Vagina (tissue), 2 donors: ENCODE measurements at regions not wholly inside any gene's neighbourhood (a gene's known extent, or its start where the extent isn't known, plus 50 kb on each side); places are given as distances from the start of the nearest gene placed in this dataset.

Source experiments
- DNase-seq, 2 donors: peaks; one replicate each; pipeline ENCODE4 v3.0.0-alpha.2; 2017; ENCODE audit errors: extremely low spot score in 2 of 2
- H3K27ac ChIP-seq: fragments of 200-600 bp; sonication (generic); one replicate; pipeline ENCODE4 v1.5.1; 2019
- H3K27me3 ChIP-seq: fragments of 200-600 bp; sonication (generic); one replicate; pipeline ENCODE4 v1.5.1; 2019
- H3K36me3 ChIP-seq, 2 donors: fragments of 200-600 bp; sonication (generic); one replicate each; pipeline ENCODE4 v1.5.1; 2017 to 2019
- H3K4me1 ChIP-seq: fragments of 200-600 bp; sonication (generic); one replicate; pipeline ENCODE4 v1.5.1; 2019
- H3K4me3 ChIP-seq, 2 donors: fragments of 200-600 bp; sonication (generic); 1 replicate in 1 of 2; 2 replicates in 1 of 2; pipeline ENCODE4 v1.5.1; 2016 to 2019
- H3K9me3 ChIP-seq: fragments of 200-600 bp; sonication (generic); one replicate; pipeline ENCODE4 v1.5.1; 2019
- POLR2A ChIP-seq, 2 donors: fragments of 450-650 bp; IDR thresholded peaks; one replicate each; pipeline ENCODE4 v1.6.1; 2017; ENCODE audit warnings: antibody characterized with exemption in 2 of 2, mild to moderate bottlenecking in 2 of 2, moderate library complexity in 2 of 2
- POLR2AphosphoS5 ChIP-seq, 2 donors: sonication (generic); formaldehyde crosslinking; IDR thresholded peaks; one replicate each; pipeline ENCODE4 v1.9.0; 2017; ENCODE audit warnings: antibody characterized with exemption in 2 of 2, mild to moderate bottlenecking in 2 of 2, low read depth in 1 of 2; ENCODE audit not compliant: insufficient read depth in 1 of 2
- intact Hi-C: fragments of 100-400 bp; cut with DNase I; formaldehyde crosslinking; loops from one replicate; pipeline ENCODE4 v1.15.1; 2023
- TF ChIP-seq, protein P1 (sequence below), 3 experiments: fragments of 450-650 bp in 2 of 3; fragments of 200-600 bp in 1 of 3; sonication (generic) in 1 of 3; IDR thresholded peaks; one replicate each; pipeline ENCODE4 v1.5.1; 2017 to 2019; ENCODE audit warnings: antibody characterized with exemption in 3 of 3, mild to moderate bottlenecking in 2 of 3, moderate library complexity in 2 of 3

DNA sequence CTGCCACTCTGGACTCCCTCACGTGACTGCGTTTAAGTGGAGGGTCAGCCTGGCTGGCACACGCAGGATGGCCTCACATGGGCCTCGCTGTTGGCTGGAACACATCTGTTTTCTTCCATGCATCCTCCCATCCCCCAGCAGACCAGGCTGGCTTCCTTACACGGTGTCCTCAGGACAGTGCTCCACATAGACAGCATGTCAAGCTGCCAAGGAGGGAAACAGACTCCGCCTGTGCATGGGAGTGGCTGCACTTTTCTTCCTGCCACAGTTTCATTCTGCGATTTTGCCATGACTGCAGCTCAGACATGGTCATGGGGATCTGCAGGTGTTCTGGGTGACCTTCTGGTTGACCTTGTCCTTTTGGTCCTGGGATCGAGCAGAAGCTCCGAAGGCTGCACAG, 344.2 kb downstream of the SHANK2 start:
- Histone ChIP-seq H3K4me3 (no peak overlapping the region), H3K36me3 (no peaks in the 10 kb centered on the region), H3K9me3 (no peaks in the 10 kb centered on the region), H3K27me3 (no peaks in the 10 kb centered on the region), H3K27ac (no peak overlapping the region), H3K4me1 (no peaks in the 10 kb centered on the region)
- DNase-seq, result no peak
- intact Hi-C loops, result no loop called here
- TF ChIP-seq POLR2A (IDR thresholded peaks at IDR 0.05) (no peak), POLR2AphosphoS5 (IDR thresholded peaks at IDR 0.05; ENCODE audit: insufficient read depth in 1 of 2, low read depth in 1 of 2) (no peak)
- TF ChIP-seq, protein P1, sequence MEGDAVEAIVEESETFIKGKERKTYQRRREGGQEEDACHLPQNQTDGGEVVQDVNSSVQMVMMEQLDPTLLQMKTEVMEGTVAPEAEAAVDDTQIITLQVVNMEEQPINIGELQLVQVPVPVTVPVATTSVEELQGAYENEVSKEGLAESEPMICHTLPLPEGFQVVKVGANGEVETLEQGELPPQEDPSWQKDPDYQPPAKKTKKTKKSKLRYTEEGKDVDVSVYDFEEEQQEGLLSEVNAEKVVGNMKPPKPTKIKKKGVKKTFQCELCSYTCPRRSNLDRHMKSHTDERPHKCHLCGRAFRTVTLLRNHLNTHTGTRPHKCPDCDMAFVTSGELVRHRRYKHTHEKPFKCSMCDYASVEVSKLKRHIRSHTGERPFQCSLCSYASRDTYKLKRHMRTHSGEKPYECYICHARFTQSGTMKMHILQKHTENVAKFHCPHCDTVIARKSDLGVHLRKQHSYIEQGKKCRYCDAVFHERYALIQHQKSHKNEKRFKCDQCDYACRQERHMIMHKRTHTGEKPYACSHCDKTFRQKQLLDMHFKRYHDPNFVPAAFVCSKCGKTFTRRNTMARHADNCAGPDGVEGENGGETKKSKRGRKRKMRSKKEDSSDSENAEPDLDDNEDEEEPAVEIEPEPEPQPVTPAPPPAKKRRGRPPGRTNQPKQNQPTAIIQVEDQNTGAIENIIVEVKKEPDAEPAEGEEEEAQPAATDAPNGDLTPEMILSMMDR (IDR thresholded peaks at IDR 0.05), result no peak

DNA sequence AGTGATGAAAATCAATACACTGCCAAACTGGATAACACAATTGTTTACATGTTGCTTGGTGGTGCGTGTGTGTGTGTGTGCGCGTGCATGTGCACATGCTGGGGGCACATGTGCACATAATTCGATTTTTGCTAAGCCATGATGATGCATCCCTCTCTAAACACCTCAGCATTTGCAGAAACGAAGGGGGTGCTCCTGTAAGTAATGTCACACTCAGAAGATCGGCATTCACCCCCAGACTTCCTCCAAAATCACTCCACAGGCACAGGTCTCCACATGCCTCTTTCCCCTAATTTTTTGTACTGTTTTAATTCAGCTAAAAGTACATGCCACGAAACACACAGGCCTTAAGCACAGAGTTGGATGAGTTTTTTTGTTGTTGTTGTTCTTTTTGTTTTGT, 341.5 kb downstream of the SHANK2 start:
- Histone ChIP-seq H3K27ac (no peak overlapping the region), H3K4me1 (no peaks in the 10 kb centered on the region), H3K4me3 (no peak overlapping the region), H3K9me3 (no peaks in the 10 kb centered on the region), H3K36me3 (no peaks in the 10 kb centered on the region), H3K27me3 (no peaks in the 10 kb centered on the region)
- no peak for TF ChIP-seq POLR2A (IDR thresholded peaks at IDR 0.05)
- TF ChIP-seq POLR2AphosphoS5 (IDR thresholded peaks at IDR 0.05; ENCODE audit: insufficient read depth in 1 of 2, low read depth in 1 of 2), result no peak
- TF ChIP-seq, protein P1 (IDR thresholded peaks at IDR 0.05), result no peak
- intact Hi-C loops, result no loop called here
- DNase-seq, result no peak

DNA sequence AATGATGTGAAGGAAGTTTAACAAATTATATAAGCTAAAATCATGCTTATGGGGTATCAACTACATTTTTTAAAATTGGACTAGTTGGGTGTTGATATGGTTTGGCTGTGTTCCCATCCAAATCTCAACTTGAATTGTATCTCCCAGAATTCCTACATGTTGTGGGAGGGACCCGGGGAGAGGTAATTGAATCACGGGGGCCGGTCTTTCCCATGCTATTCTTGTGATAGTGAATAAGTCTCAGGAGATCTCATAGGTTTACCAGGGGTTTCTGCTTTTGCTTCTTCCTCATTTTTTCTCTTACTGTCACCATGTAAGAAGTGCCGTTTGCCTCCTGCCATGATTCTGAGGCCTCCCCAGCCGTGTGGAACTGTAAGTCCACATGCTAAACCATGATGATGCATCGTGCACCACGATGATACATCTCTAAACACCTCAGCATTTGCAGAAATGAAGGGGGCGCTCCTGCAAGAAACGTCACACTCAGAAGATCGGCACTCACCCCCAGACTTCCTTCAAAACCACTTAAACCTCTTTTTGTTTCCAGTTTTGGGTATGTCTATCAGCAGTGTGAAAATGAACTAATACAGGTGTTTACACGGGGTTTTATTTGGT, 340.0 kb downstream of the SHANK2 start:
- Histone ChIP-seq H3K4me3 (no peak overlapping the region), H3K36me3 (no peaks in the 10 kb centered on the region), H3K27ac (no peak overlapping the region), H3K9me3 (no peaks in the 10 kb centered on the region), H3K27me3 (no peaks in the 10 kb centered on the region), H3K4me1 (no peaks in the 10 kb centered on the region)
- TF ChIP-seq, protein P1 (IDR thresholded peaks at IDR 0.05), result no peak
- no peak for TF ChIP-seq POLR2AphosphoS5 (IDR thresholded peaks at IDR 0.05; ENCODE audit: insufficient read depth in 1 of 2, low read depth in 1 of 2)
- TF ChIP-seq POLR2A (IDR thresholded peaks at IDR 0.05), result no peak
- DNase-seq, result no peak
- intact Hi-C loops, result no loop called here

DNA sequence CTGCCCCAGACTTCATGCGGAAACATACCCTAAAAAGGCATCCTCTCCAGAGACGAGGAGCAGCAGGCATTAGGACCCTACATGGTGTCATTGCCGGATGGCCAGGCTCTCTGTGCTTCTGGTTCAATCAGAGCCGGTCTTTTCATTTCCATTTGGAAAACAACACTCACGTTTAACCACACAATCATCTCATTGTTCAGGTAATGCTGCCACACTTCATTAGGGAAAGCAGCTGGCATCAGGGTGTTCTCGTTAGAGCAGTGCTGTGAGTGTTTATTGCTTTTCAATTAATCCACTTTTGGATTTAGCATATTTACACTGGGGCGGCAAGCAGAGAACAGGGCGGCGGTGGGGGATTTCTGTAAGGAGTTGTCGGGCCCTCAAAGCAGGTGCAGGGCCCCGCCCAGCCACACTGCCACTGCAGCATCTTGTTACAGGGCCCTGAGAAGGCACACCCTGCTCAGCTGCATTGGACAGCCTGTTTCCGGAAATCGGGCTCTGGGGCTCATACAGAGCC, 338.6 kb downstream of the SHANK2 start:
- TF ChIP-seq POLR2AphosphoS5 (IDR thresholded peaks at IDR 0.05; ENCODE audit: insufficient read depth in 1 of 2, low read depth in 1 of 2), result no peak
- TF ChIP-seq, protein P1 (IDR thresholded peaks at IDR 0.05), result no peak
- TF ChIP-seq POLR2A (IDR thresholded peaks at IDR 0.05), result no peak
- Histone ChIP-seq H3K4me3 (no peak overlapping the region), H3K27ac (no peak overlapping the region), H3K9me3 (no peaks in the 10 kb centered on the region), H3K4me1 (no peaks in the 10 kb centered on the region), H3K27me3 (no peaks in the 10 kb centered on the region), H3K36me3 (no peaks in the 10 kb centered on the region)
- no peak for DNase-seq
- intact Hi-C loops, result no loop called here

DNA sequence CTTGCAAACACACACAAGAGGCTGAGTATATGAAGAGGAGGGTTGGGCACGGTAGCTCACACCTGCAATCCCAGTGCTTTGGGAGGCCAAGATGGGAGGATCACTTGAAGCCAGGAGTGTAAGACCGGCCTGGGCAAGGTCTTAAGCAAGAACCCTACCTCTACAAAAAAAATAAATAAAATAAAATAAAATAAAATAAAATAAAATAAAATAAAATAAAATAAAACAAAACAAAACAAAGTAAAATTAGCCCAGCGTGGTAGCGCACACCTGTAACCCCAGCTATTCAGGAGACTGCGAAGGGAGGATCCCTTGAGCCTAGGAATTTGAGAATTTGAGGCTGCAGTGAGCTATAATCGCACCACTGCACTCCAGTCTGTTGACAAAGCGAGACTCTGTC, 337.9 kb downstream of the SHANK2 start:
- DNase-seq, result no peak

More for the DNA sequence above, 337.9 kb downstream of the SHANK2 start:
- Histone ChIP-seq H3K27me3 (no peaks in the 10 kb centered on the region), H3K4me1 (no peaks in the 10 kb centered on the region), H3K9me3 (no peaks in the 10 kb centered on the region), H3K36me3 (no peaks in the 10 kb centered on the region), H3K4me3 (no peak overlapping the region), H3K27ac (no peak overlapping the region)
- intact Hi-C loops, result no loop called here
- TF ChIP-seq, protein P1 (IDR thresholded peaks at IDR 0.05), result no peak
- TF ChIP-seq POLR2A (IDR thresholded peaks at IDR 0.05) (no peak), POLR2AphosphoS5 (IDR thresholded peaks at IDR 0.05; ENCODE audit: insufficient read depth in 1 of 2, low read depth in 1 of 2) (no peak)
